GM19463 (cell line): ENCODE measurements at regions not wholly inside any gene's neighbourhood (a gene's known extent, or its start where the extent isn't known, plus 50 kb on each side); places are given as distances from the start of the nearest gene placed in this dataset.

Experiments used
- ATAC-seq: cut with Tn5 transposase; IDR thresholded peaks from one replicate; pipeline ENCODE4 v1.9.1; 2021; ENCODE audit warnings: mild to moderate bottlenecking, moderate library complexity; ENCODE audit not compliant: unreplicated experiment

DNA sequence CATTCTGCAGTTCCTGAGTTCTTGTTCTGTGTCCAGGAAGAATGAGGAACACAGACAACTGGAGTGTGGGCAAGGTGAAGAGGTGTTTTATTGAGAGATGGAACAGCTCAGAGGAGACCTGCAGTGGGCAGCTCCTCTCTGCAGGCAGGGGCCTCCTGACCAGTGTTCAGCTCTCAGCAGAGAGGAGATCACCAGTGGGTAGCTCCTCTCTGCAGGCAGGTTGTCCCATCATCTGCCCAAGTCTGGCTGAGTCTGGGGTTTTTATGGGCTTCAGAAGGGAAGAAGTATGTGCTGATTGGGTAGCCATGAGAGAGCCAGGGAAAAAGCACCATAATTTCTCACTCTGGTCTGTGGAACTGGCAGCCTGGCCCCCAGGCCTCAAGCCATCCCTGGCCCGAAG lies 56.0 kb upstream of the RASGEF1B start:
- ATAC-seq, result no peak

DNA sequence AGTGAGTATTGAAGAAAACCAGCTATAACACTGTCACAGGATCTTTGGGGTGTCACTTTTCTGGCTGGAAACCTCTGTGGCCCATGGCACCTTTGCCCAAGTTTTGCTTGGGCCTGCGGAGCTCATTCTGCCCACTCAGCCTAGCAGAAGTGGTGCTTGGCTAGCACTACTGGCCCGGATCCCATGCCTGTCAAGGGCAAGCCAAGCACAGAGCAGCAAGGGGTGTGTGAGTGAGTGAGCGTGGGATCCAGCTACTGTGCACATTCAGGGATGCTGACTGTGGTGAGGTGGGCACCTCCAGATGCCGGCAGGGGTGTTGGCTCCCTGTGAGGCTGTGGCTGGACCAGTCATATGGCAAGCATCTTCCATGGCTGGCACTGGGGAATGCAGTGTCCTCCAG lies 55.4 kb upstream of the RASGEF1B start:
- no peak for ATAC-seq

DNA sequence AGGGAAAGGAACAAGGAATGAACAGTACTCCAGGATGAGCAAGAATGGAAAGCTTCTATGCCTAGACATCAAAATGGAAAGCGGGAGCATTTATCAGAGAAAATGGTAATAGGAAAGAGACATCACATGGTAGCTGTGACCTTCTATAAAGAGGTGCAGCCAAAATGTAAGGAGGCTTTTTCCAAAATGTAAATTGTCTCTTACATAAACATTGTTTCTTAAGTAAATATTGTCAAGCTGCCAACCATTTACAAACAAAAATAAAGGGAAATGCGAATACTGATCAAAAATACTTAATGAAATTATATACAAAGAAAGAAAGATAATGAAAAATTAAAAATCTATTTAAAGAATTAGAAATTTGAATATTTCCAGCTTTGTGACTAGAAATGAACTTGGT lies 55.0 kb upstream of the RASGEF1B start:
- ATAC-seq, result no peak

DNA sequence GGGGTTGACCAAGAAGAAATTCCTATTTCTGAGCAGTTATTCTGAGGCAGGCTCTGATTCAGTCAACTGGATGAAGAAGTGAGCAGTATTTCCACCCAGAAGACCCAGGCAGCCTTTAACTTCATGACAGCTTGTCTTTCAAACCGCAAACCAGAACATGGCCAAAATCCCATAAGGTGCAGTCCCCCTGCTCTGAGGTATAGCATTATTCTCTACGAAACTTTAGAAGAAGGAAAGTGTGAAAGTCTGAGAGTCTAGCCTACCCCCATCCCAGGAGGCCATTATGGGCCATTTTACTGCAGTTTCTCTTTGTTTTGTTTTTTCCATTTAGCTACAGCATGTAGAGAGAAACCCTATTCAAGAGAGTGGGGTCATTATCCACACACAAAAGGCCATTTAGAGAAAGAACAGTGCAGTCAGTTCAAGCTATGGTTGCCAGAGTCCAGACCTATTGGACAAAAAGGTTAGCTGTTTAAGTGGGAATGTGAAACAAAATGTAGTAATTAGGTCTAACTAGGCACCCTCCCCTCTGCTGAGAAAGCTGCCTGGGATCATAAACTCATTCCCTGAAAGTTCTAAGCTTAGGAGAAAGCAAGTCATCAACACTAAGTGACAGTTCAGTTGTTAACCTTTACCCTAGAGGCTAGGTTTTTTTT lies 52.1 kb upstream of the RASGEF1B start:
- peak; percentile 67 for ATAC-seq

DNA sequence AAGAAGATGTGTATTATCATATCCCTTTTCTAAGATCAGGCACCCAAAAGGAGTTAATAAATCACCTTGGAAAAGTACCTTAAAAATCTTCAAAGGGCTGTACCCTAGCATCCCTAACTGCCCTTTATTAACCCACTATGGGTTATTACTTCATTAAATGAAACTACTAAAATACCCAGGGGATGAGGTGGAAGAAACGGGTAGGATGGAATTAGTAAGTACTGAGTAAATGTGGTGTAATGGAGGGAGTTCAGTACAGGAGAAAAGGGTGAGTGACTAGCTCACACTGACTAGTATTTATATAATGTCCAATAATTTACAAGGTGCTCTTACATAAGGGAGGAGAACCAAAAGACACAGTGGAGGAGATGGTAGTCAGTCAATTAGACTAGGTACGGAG lies 51.0 kb upstream of the RASGEF1B start:
- peak; percentile 50 for ATAC-seq

DNA sequence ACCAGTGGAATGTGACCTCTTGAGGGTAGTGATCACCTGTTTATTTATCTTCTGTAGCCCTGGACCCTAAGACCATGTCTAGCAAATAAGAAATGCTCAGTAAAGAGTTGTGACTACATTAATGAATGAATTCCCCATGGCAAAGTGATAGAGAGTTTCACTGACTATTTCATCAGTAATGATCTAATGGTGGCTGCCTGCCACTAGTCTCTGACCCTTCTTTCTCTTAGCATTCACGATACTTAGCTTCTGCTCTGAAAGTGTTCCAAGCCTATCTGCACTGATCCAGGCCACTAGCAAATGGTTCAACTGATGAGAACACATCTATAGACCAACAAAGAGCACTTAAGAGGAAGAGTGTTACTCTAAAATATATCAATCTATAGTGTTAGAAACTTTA lies 50.0 kb upstream of the RASGEF1B start:
- ATAC-seq, result no peak
